ENCODE measurements at regions not wholly inside any gene's neighbourhood (a gene's known extent, or its start where the extent isn't known, plus 50 kb on each side); places are given as distances from the start of the nearest gene placed in this dataset.

GRCh38 chr9:522190-522589, 307.5 kb downstream of the DOCK8 start:
- H3K4me3 ChIP-seq (replicated peaks in 1 of 3; ENCODE audit: insufficient read depth in 1 of 3, low read depth in 1 of 3, low read length in 3 of 3): no peak overlapping the region
- no peak overlapping the region for H3K4me2 ChIP-seq (ENCODE audit: insufficient read depth, low read length)
- no peak overlapping the region for H3K27ac ChIP-seq (ENCODE audit: insufficient read depth, low read depth, low read length)
- dilution Hi-C loops (cut with MboI; ENCODE audit: extremely low pct_ligation_motif_present, low sequenced_read_pairs) (no loop called here), intact Hi-C loops (cut with micrococcal nuclease) (no loop called here)
- CTCF ChIA-PET: no interaction called here
- no peak for TF ChIP-seq POLR2A (IDR thresholded peaks at IDR 0.05; ENCODE audit: low read depth, low read length)
- no peaks in the 10 kb centered on the region for H3K27me3 ChIP-seq (ENCODE audit: control insufficient read depth in 2 of 2, insufficient read depth in 2 of 2, low read length in 2 of 2)
- DNase-seq (ENCODE audit: low read depth, low spot score) (no peak), FAIRE-seq (no peak)
- H3K9me3 ChIP-seq (replicated peaks; ENCODE audit: control insufficient read depth, insufficient read depth, low read length): no peaks in the 10 kb centered on the region
- H3K9me1 ChIP-seq (replicated peaks; ENCODE audit: control insufficient read depth, extremely low read depth, insufficient read depth, low read length): no peaks in the 10 kb centered on the region
- H4K20me1 ChIP-seq (replicated peaks; ENCODE audit: control insufficient read depth, extremely low read depth, insufficient read depth, low read length): no peaks in the 10 kb centered on the region
- no peak overlapping the region for H3K9ac ChIP-seq (replicated peaks; ENCODE audit: extremely low read depth, insufficient read depth, low read length)
- no peaks in the 10 kb centered on the region for H3K79me2 ChIP-seq (ENCODE audit: control insufficient read depth, insufficient read depth, low read length)
- H2AFZ ChIP-seq (ENCODE audit: low read depth, low read length): no peak overlapping the region
- H3K4me1 ChIP-seq (ENCODE audit: control insufficient read depth, extremely low read depth, insufficient read depth, low read length): no peaks in the 10 kb centered on the region
- POLR2A ChIA-PET: no interaction called here
- H3K36me3 ChIP-seq (ENCODE audit: control insufficient read depth in 2 of 2, extremely low read depth in 1 of 2, insufficient read depth in 2 of 2, low read length in 2 of 2): no peaks in the 10 kb centered on the region
- BruUV-seq (replicated peaks): no TSS peak

GRCh38 chr9:522658-523057, 308.0 kb downstream of the DOCK8 start:
- intact Hi-C loops (cut with micrococcal nuclease): no loop called here
- FAIRE-seq (no peak), DNase-seq (ENCODE audit: low read depth, low spot score) (no peak)
- Histone ChIP-seq H3K4me2 (ENCODE audit: insufficient read depth, low read length) (no peak overlapping the region), H4K20me1 (replicated peaks; ENCODE audit: control insufficient read depth, extremely low read depth, insufficient read depth, low read length) (no peaks in the 10 kb centered on the region), H3K27ac (ENCODE audit: insufficient read depth, low read depth, low read length) (no peak overlapping the region), H2AFZ (ENCODE audit: low read depth, low read length) (no peak overlapping the region), H3K9me3 (replicated peaks; ENCODE audit: control insufficient read depth, insufficient read depth, low read length) (no peaks in the 10 kb centered on the region), H3K79me2 (ENCODE audit: control insufficient read depth, insufficient read depth, low read length) (no peaks in the 10 kb centered on the region), H3K36me3 (ENCODE audit: control insufficient read depth in 2 of 2, extremely low read depth in 1 of 2, insufficient read depth in 2 of 2, low read length in 2 of 2) (no peaks in the 10 kb centered on the region), H3K9me1 (replicated peaks; ENCODE audit: control insufficient read depth, extremely low read depth, insufficient read depth, low read length) (no peaks in the 10 kb centered on the region), H3K9ac (replicated peaks; ENCODE audit: extremely low read depth, insufficient read depth, low read length) (no peak overlapping the region), H3K4me3 (replicated peaks in 1 of 3; ENCODE audit: insufficient read depth in 1 of 3, low read depth in 1 of 3, low read length in 3 of 3) (no peak overlapping the region), H3K4me1 (ENCODE audit: control insufficient read depth, extremely low read depth, insufficient read depth, low read length) (no peaks in the 10 kb centered on the region), H3K27me3 (ENCODE audit: control insufficient read depth in 2 of 2, insufficient read depth in 2 of 2, low read length in 2 of 2) (no peaks in the 10 kb centered on the region)
- ChIA-PET CTCF (no interaction called here), POLR2A (no interaction called here)
- dilution Hi-C loops (cut with MboI; ENCODE audit: extremely low pct_ligation_motif_present, low sequenced_read_pairs): no loop called here
- BruUV-seq (replicated peaks): no TSS peak
- TF ChIP-seq MYC (IDR thresholded peaks at IDR 0.05; ENCODE audit: low read depth, low read length) (no peak), EZH2 (IDR thresholded peaks at IDR 0.05; ENCODE audit: borderline replicate concordance, low read depth, low read length, severe bottlenecking) (no peak), FOS (IDR thresholded peaks at IDR 0.05; ENCODE audit: borderline replicate concordance, insufficient read depth, low read length) (no peak), CTCF (IDR thresholded peaks at IDR 0.05; ENCODE audit: extremely low read depth in 1 of 2, insufficient read depth in 1 of 2, low read depth in 1 of 2, low read length in 2 of 2) (no peak), POLR2A (IDR thresholded peaks at IDR 0.05; ENCODE audit: low read depth, low read length) (no peak), GATA2 (IDR thresholded peaks at IDR 0.05; ENCODE audit: insufficient read depth, insufficient read length, low read depth, low read length) (no peak), JUN (IDR thresholded peaks at IDR 0.05; ENCODE audit: borderline replicate concordance, insufficient read depth, insufficient read length, low read depth) (no peak), MAX (IDR thresholded peaks at IDR 0.05; ENCODE audit: insufficient read depth, insufficient read length) (no peak), POLR2AphosphoS5 (IDR thresholded peaks at IDR 0.05; ENCODE audit: insufficient read depth, low read depth, low read length) (no peak)

All from endothelial cell of umbilical vein (primary cell).